GM18909 (cell line): ENCODE measurements at regions not wholly inside any gene's neighbourhood (a gene's known extent, or its start where the extent isn't known, plus 50 kb on each side); places are given as distances from the start of the nearest gene placed in this dataset.

ENCODE experiments used
- ATAC-seq: cut with Tn5 transposase; IDR thresholded peaks from one replicate; pipeline ENCODE4 v1.9.1; 2021; ENCODE audit warnings: mild to moderate bottlenecking; ENCODE audit not compliant: unreplicated experiment, poor library complexity

DNA sequence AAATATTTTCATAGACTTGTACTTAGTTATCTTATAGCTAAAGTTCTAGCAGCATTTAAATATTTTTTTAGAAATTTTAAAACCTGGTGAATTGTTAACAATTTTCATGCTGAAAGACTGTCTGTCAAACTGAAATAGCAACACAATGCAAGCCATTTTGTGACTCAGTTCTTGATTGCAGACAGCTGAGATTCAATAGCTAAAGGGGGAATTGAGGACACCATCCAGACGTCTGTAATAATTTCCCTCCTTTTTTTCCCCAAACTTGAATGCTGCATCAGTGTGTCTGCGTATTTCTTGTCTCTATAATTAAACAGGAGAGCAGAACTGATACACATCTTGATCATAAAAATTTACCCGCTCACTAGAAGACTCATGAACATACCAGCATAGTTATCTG lies 468.3 kb downstream of the GBE1 start:
- ATAC-seq, result no peak

DNA sequence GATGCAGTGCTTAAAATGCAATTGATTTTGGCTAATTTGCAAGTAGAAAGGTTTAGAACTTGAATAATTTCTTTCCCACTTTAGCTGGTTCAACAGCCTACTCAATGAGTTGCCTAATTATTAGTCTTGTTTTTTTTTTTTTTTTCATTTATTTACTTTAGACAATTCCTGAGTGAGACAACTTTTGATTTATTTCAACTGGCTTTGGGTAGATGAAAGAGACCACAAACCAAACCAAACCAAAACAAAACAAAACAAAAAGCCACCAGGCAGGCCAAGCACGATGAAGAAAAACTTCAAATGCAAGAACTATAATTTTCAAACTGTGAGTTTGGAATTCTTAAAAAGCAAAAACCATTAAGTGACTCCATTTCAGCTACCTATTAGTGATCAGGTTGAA lies 469.9 kb downstream of the GBE1 start:
- no peak for ATAC-seq

DNA sequence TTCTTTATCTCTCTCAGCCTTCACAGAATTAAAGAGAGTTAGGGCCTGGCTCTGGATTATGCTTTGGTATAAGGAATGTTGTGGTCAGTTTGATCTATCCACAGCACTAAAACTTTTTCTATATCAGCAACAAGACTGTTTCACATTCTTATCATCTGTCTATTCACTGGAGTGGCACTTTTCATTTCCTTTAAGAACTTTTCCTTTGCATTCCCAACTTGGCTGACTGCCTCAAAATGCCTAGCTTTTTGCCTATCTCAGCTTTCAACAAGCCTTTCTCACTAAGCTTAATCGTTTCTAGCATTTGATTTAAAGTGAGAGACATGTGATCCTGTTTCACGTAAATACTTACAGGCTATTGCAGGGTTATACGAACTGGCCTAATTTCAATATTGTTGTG lies 471.8 kb downstream of the GBE1 start:
- ATAC-seq, result no peak

DNA sequence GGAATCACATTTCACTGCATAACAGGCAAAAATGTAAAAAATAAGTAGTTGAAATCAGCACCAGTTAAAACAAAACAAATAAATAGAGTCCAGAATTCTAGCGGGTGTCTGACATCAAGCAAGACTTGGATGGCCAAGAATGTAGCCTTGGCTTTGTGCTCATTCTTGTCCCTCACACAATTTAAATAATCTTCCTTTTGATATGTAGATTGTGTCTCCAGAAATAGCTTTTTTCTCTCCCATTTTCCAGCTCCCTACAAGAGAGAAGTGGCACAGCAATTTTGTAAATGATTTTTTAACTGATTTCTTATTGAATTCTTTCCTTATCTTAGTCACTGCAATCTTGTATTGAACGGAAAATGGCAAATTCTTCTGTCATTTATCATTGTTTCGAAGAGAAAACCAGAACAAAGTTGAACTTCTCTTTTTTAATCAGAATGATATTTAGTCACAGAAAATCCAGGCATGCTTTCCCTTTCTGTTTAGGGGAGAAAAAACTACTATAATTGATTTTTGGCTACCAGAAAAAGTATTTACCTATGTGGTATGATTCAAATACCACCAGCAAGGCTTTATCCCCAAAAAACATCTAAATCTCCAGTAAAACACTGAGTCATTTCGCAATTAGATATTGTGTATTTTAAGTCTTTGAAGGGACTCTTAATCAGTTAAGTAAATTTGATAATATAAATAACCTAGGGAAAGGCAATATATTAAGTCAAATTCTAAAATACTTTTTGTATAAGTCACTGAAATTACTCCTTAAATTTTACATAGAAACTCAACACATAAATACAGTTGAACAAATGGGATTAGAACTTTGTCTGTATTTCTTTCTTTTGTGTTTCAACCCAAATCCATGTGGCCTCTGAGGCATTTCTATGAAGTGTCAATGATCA lies 481.7 kb downstream of the GBE1 start:
- no peak for ATAC-seq

DNA sequence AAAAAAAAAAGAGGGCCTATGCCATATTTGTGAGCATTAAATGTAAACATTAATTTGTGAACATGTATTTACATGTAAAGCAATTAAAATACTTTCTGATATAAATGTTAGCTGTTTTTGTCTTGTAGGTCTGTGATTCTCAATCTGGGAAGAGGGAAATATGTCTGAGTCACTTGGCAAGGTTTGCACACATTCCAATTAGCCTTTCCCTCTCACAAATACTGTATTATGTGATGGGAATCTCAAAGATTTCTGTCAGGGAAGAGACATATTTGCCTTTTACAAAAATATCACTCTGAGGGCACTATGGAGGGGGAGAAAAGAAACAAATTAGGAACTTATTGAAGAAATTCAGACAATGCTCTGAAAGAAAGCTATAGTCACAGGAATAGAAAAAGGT lies 483.6 kb downstream of the GBE1 start:
- no peak for ATAC-seq

DNA sequence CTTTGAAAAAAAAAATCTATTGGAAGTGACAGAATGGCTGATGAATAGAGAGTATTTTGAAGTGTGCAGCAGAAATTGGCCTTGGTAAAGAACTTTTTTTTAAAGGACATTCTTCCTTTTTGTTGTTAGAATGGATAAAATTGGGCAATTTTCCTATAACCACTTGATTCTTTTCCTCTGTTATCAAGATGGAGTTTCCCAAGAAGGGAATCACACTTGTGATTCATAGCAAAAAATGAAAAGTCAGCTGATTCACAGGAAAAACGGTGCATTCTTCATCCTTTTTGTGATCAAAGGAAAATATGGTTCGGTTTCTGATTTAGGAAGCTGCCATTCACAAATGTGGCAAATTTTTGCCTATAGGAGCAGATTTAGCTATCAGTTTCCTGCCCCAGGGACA lies 486.8 kb downstream of the GBE1 start:
- no peak for ATAC-seq

DNA sequence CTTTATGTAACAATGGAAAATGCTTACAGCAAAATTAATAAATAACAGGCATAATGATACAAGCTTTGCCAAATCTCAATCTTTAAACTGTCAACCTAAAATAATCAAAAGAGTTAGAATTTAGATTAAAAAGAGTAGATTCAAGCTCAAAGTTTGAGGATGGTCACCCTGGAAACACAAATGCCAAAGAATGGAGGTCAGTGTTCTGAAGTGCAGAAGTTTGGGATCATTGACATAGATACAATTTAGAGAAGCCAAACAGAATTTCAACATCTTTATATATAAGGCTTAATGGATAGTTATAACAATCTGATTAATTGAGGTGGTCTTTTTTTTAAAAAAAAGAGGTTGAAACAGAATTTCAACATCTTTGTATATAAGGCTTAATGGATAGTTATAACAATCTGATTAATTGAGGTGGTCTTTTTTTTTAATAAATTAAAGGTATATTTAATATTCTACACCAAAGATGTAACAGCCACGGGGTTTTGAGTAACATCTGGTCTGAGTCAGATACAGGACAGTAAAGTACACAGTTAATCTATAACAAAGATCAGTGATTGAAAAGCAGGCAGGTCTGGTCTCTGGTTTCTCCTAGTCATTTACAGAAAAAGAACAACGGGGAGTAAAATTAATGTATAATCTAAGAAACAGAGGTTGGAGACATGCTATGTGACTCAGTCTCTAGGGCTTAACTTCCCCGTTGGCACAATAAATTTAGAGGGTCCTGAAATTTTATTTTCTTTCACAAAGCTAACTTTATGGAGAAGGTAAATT lies 490.7 kb downstream of the GBE1 start:
- peak; percentile 98 for ATAC-seq

DNA sequence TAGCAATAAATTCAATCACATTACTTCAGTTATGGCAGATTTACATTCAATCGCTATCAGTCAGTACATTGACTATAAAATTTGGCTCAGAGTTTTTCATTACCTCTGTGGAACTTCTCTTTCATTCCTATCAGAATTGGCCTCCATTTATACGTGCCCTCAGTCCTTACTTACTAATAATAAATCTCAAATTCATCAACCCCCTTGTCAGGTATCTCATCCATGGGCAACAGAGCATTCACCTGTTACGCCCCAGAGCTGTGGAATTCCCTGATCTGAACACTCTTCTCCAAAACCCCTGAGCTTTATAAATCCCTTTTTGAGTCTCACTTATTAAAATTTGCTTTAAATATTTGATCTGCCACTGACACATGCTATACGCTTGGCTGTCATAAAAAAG lies 492.9 kb downstream of the GBE1 start:
- ATAC-seq, result no peak

DNA sequence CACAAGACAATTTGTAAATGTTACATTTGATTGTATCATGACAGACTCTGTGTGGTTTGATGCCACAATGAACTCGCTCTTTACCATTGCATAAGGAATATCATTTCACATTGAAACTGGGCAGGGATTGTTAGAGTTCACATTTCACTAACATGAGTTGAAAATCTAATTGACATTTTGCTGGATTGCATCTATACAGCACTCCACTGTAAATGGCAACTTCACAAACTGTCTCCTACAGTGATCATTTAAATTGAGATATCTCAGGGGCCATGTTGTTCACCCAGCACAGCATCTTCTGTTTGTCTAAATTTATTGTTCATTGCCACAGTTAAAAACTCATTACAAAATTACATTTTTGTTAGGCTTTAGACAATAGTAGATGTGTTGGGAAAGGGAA lies 499.4 kb downstream of the GBE1 start:
- no peak for ATAC-seq

DNA sequence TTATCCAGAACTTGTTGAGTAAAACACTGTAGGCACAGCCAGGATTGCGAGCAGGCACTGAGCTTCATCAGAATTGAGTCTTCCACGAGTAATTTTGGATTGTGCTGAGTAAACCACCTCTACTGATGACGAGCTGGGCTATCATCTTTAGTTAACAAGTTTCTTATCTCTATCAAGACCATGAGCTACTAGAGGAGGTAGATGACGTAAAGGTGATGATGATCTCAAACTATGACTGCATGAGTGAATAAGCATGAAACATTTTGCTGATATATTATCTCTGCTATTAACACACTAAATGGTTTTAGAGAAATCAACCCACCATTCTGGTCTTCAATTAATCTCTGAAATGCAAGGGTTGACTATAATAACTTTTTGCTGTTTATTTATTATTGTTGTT lies 506.0 kb downstream of the GBE1 start:
- ATAC-seq, result no peak

DNA sequence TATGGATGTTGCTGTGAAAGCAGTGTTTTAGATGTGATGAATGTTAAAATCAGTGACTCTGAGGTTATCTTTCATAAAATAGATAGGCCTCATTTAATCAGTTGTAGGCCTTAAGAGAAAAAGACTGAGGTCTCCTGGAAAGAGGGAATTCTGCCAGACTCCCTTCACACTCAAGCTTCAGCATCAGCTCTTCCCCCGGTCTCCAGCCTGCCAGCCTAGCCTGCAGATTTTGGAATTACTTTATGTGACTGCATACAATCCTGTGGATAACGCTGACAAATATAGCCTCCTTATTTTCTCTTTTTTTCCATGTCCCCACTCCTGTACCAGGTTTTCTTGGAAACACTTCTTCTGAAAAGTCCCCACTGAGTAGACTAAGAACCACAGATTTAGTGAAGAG lies 510.3 kb downstream of the GBE1 start:
- ATAC-seq, result no peak

DNA sequence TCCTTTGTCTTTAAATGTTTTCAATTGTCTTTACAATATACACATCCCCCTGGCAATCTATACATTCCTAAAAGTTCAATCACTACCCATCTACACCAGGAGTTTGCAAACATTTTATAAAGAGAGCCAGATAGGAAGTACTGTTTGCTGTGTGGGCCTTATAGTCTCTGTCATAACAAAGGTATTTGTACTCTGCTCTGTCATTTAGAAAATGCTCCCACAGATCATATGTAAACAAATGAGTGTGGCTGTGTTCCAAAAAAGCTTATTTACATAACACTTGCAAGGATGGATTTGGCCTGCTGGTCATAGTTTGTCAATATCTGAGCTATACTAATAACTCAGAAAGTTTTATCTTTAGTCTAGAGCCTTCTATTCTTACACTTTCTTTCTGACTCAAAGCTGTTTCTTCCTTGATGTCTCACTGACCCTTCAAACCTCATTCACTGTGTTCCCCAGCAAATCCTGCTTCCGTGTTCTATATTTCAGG lies 511.9 kb downstream of the GBE1 start:
- peak; percentile 76 for ATAC-seq

DNA sequence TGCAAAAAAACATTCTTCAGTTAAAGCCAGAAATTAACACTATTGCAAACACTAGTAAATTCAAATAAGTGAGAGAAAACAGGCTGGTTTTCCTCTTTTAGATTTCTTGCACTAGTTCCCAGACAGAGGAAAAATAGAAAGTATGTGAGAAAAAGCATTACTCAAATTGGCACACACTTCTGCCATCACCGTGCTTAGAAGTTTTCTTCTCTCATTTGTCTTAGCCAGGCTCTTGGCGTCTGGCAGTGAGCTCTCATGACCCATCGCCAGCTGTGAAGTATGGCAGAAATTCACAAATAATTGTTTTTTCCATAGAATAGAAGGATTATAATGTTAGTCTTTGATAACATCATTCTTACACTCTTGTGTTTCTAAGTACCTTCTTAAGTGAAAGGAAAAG lies 515.9 kb downstream of the GBE1 start:
- no peak for ATAC-seq

DNA sequence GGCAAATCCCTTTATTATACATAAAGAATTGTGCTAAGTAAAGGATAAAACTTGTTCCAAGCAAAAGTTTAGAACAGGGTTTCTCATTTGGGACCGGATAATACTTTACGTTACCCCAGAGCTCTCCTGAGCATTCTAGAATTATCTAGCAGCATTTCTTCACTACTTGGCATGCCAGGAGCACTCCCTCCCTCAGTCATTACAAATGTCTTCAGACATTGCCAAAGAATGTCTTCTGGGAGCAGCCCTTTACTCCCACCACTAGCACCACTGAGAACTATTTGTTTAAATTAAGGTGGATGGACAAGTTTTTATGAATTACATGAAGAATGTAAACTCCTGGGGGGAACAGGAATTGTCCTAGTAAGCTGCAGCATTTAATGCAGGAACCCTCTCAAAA lies 516.4 kb downstream of the GBE1 start:
- no peak for ATAC-seq

DNA sequence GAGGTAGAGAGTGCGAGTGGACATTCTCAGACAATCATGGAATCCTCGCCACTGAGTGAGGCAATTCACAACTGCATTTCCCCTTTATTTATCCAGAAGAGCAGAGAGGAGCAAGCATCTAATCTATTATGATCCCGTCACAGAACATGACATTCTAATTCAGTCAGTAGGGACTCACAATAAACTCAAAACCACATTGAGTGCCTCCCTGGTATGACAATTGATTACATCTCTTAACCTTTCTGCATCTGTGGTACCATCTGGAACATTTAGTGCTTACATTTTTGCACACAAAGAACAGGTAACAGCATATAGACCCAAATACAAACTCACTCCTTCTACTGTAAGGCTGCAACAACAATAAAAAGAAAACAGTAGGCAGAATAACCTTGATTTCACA lies 517.2 kb downstream of the GBE1 start:
- ATAC-seq, result no peak

DNA sequence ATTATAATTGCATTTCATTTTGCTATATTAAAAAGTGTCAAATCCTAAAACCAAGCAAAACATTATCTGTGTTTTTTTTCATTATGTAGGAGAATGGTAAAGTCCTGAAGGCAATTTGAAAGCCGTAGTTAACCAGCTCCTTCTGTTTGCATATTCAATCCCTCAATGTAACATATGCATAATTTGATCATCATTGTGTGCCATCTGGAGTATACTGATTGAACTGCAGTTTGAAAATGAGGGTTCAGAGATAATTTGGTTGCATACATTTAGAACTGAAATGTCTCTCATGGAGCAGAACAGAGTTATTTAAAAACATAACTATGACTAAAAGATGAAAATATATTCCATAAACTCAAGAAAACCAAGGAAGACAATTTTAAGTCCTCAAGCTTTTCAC lies 518.6 kb downstream of the GBE1 start:
- peak; percentile 80 for ATAC-seq

DNA sequence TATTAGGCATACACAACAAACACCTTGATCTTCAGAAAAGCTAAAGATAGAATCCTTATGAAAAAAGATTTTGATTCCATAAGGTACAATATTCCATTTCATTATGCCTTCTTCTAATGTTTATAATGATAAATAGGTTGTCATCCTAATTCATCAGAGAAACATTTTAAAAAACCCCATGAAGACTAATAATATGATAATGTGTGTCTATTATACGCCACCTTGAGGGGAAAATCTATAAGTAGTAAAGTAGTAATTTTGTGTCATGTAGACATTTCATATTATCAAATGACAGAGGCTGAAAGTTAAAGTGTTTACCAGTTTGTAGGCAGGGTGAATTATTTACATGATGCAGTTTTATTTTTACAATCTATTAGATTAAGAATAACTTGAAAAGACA lies 524.3 kb downstream of the GBE1 start:
- ATAC-seq, result no peak

DNA sequence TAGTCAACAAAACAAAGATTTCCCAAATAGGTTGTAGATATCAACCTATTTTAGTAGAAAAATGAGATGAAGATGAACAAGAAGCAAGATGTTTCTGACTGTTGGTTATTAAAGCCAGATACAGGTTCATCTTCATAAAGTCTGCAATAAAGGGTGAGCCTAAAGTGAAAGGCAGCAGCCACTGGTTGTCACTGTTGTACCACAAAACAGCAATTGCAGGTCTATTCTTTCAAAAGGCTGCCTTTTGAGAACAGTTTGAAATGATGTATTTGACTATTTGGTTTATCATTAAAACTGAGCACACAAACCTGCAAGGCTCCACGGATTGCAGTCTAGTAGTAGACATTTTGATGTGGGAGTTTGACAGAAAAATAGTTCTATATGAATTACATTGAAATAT lies 543.4 kb downstream of the GBE1 start:
- ATAC-seq, result peak; percentile 66

DNA sequence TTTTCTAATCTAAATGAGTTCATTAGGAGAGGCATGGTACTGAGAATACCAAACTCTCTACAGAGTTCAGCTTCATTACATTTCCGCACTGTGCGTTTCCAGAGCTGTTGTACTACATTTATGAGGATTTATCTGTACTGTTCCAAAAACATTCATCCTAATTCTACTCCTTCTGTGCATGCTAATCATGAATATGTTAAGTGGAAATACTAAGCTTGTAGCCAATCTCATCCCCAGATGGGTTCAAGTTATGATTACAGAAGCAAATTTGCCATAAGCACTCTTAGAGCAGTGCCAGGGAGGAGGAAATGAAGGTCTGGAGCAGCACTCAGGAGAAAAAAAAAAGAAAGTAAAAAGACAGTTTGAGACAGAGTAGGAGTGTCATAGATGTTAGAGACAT lies 544.3 kb downstream of the GBE1 start:
- no peak for ATAC-seq

DNA sequence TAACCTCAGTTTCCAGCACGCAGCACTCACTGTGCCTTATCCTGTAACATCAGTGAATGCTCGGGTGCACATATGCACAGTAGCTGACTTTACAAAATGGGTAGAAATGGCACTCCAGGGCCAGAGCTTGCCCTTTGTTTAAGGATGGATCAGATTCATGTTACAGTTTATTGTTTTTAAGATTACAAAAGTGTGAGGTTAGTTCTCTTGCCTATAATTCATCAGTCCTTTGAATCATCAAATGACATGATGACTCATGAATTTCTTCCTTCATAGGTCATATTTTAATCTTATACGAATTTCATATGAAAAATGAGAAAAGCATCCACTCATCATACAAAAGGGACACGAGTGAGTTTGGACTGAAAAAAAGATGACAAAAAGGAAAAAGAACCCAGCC lies 545.3 kb downstream of the GBE1 start:
- ATAC-seq, result no peak

DNA sequence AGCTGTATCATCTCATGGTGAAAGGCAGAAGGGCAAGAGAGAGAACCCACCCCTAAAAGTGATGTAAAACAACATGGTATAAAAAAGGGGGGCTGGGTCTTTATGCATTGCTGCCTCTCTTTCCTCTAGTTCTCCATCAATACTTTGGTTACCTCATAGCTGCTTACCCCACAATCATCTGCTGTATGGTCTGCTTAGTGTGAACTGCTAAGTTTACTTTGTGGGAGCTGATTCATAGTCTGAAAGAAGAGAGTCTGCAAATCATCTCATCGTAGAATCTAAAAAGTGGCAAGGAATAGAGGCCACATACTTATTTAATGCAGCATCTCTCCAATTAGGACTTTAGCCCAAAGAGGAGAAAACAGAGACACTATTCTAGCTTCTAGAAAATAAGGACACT lies 546.8 kb downstream of the GBE1 start:
- no peak for ATAC-seq

DNA sequence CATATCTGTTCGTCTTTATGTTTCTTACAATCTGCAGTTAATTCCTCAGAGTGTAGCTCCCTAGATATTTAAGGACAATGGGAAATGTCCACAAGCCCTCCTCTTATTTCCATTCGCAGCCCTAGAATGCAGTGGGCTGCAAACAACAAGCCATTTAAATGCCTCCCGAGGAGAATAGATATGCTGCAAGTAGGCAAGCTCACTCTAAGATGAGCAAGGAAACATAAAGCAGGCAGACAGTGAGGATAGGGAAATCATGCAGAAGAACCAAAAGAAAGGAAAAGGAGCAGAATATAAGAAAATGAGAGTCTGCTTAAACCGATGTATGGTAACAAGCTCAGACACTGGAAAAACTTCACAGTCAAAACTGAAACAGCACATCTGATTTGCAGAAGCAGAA lies 561.9 kb downstream of the GBE1 start:
- no peak for ATAC-seq
